ENCODE measurements at regions not wholly inside any gene's neighbourhood (a gene's known extent, or its start where the extent isn't known, plus 50 kb on each side); places are given as distances from the start of the nearest gene placed in this dataset.

GRCh38 chr6:156432543-156432942 lies 344.6 kb upstream of the ARID1B start:
- Histone ChIP-seq H4K5ac (ENCODE audit: low read depth, low read length) (no peak overlapping the region), H3K27me3 (ENCODE audit: control insufficient read depth, insufficient read depth, low read length) (no peaks in the 10 kb centered on the region), H2AK5ac (ENCODE audit: low read depth, low read length) (no peak overlapping the region), H2BK120ac (ENCODE audit: low read depth, low read length) (no peak overlapping the region), H3K4me2 (ENCODE audit: low read depth, low read length) (no peak overlapping the region), H3K27ac (ENCODE audit: insufficient read depth, low read length) (no peak overlapping the region), H4K91ac (ENCODE audit: insufficient read depth, low read depth, low read length) (no peak overlapping the region), H3K14ac (replicated peaks; ENCODE audit: low read depth, low read length) (no peak overlapping the region), H3K9me1 (ENCODE audit: insufficient read depth, low read length) (no peaks in the 10 kb centered on the region), H3K9me3 (ENCODE audit: control insufficient read depth, insufficient read depth, low read length) (no peaks in the 10 kb centered on the region), H3K23ac (ENCODE audit: low read depth, low read length) (no peak overlapping the region), H3K4me1 (ENCODE audit: control insufficient read depth, insufficient read depth, low read length) (peaks cover 2% of the 10 kb centered on the region), H3K9ac (ENCODE audit: low read depth, low read length) (no peak overlapping the region), H4K20me1 (ENCODE audit: insufficient read depth, low read length) (no peaks in the 10 kb centered on the region), H3K4me3 (ENCODE audit: insufficient read depth, low read depth, low read length) (no peak overlapping the region), H3K4ac (ENCODE audit: low read depth, low read length) (no peak overlapping the region), H3K36me3 (ENCODE audit: control insufficient read depth, insufficient read depth, low read length) (no peaks in the 10 kb centered on the region), H4K8ac (ENCODE audit: low read depth in 2 of 2, low read length in 2 of 2) (no peak overlapping the region), H3K56ac (ENCODE audit: extremely low read depth, insufficient read depth, low read length) (no peak overlapping the region), H2BK5ac (ENCODE audit: low read depth, low read length, poor library complexity, severe bottlenecking) (no peak overlapping the region), H2AK9ac (replicated peaks; ENCODE audit: low read depth, low read length, poor library complexity) (no peak overlapping the region), H2BK15ac (ENCODE audit: low read depth, low read length) (no peak overlapping the region), H3K79me1 (ENCODE audit: low read depth in 1 of 2, low read length in 2 of 2) (no peaks in the 10 kb centered on the region), H3K18ac (ENCODE audit: low read depth, low read length) (no peak overlapping the region), H2BK20ac (ENCODE audit: low read depth, low read length) (no peak overlapping the region), H2AFZ (replicated peaks; ENCODE audit: low read length, poor library complexity) (no peak overlapping the region)
- POLR2A ChIA-PET (ENCODE audit: unreplicated experiment): no interaction called here
- in situ Hi-C loops (cut with MboI; ENCODE audit: low sequenced_read_pairs): no loop called here
- no TSS peak for BruUV-seq (replicated peaks)
- dilution Hi-C loops (cut with HindIII; ENCODE audit: low sequenced_read_pairs, unreplicated experiment): no loop called here
- DNase-seq: no peak
- no CpG with 5 or more reads among the region's 3 CpGs for WGBS, 2 experiments (ENCODE audit: extremely low coverage in 2 of 2, insufficient read length in 1 of 2)
- ATAC-seq (ENCODE audit: low read depth): no peak
- CTCF ChIA-PET: no interaction called here
- intact Hi-C loops (cut with micrococcal nuclease): no loop called here
- TF ChIP-seq, protein P1, sequence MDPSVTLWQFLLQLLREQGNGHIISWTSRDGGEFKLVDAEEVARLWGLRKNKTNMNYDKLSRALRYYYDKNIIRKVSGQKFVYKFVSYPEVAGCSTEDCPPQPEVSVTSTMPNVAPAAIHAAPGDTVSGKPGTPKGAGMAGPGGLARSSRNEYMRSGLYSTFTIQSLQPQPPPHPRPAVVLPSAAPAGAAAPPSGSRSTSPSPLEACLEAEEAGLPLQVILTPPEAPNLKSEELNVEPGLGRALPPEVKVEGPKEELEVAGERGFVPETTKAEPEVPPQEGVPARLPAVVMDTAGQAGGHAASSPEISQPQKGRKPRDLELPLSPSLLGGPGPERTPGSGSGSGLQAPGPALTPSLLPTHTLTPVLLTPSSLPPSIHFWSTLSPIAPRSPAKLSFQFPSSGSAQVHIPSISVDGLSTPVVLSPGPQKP (IDR thresholded peaks at IDR 0.05; ENCODE audit: borderline replicate concordance, low read depth, low read length): no peak
- TF ChIP-seq RCOR1 (IDR thresholded peaks at IDR 0.05; ENCODE audit: insufficient replicate concordance, low read length): no peak
- TF ChIP-seq CHD1 (IDR thresholded peaks at IDR 0.05; ENCODE audit: low read depth, low read length): no peak
- no peak for TF ChIP-seq MXI1 (IDR thresholded peaks at IDR 0.05; ENCODE audit: borderline replicate concordance, low read depth, low read length)
- no peak for TF ChIP-seq SMC3 (IDR thresholded peaks at IDR 0.05; ENCODE audit: low read depth, low read length)
- no peak for TF ChIP-seq USF2 (IDR thresholded peaks at IDR 0.05; ENCODE audit: low read depth, low read length)
- no peak for TF ChIP-seq MAFK (IDR thresholded peaks at IDR 0.05; ENCODE audit: low read depth, low read length)
- TF ChIP-seq, protein P2, sequence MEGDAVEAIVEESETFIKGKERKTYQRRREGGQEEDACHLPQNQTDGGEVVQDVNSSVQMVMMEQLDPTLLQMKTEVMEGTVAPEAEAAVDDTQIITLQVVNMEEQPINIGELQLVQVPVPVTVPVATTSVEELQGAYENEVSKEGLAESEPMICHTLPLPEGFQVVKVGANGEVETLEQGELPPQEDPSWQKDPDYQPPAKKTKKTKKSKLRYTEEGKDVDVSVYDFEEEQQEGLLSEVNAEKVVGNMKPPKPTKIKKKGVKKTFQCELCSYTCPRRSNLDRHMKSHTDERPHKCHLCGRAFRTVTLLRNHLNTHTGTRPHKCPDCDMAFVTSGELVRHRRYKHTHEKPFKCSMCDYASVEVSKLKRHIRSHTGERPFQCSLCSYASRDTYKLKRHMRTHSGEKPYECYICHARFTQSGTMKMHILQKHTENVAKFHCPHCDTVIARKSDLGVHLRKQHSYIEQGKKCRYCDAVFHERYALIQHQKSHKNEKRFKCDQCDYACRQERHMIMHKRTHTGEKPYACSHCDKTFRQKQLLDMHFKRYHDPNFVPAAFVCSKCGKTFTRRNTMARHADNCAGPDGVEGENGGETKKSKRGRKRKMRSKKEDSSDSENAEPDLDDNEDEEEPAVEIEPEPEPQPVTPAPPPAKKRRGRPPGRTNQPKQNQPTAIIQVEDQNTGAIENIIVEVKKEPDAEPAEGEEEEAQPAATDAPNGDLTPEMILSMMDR (conservative IDR thresholded peaks at IDR 0.05; ENCODE audit: low read depth, low read length): no peak
- TF ChIP-seq RAD21 (IDR thresholded peaks at IDR 0.05; ENCODE audit: low read length): no peak
- TF ChIP-seq BHLHE40 (IDR thresholded peaks at IDR 0.05; ENCODE audit: low read depth, low read length): no peak
- TF ChIP-seq POLR2A (IDR thresholded peaks at IDR 0.05; ENCODE audit: low read depth, low read length): no peak
- TF ChIP-seq MAZ (IDR thresholded peaks at IDR 0.05; ENCODE audit: borderline replicate concordance, low read depth, low read length): no peak
- TF ChIP-seq NFE2L2 (IDR thresholded peaks at IDR 0.05; ENCODE audit: low read depth, low read length): no peak
- TF ChIP-seq RFX5 (IDR thresholded peaks at IDR 0.05; ENCODE audit: low read depth, low read length): no peak
- TF ChIP-seq CEBPB (IDR thresholded peaks at IDR 0.05; ENCODE audit: low read depth, low read length): no peak
